ENCODE measurements at regions not wholly inside any gene's neighbourhood (a gene's known extent, or its start where the extent isn't known, plus 50 kb on each side); places are given as distances from the start of the nearest gene placed in this dataset.

DNA sequence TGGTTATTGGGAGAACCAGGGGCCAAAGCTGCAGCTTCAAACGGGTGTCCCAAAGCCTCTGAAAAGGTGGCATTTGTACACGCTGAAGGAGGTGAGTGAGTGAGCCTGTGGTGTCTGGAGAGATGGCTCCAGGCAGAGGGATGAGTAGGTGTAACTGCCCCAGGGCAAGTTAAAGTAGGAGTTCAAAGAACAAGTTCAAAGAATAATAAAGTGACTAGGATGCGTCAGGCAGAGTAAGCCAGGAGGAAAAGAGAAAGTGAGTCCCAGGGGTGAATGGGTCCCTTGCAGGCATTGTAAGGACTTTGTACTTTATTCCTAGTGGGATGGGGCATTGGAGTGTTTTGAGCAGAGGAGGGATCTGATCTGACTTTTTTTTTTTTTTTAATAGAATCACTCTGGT, 201.4 kb upstream of the PWP1 start:
- Histone ChIP-seq H4K20me1 (ENCODE audit: low read depth, low read length) (no peaks in the 10 kb centered on the region), H3K9me3 (ENCODE audit: insufficient read depth, low read length) (no peaks in the 10 kb centered on the region), H3F3A (ENCODE audit: insufficient read depth) (no peaks in the 10 kb centered on the region), H3K36me3 (ENCODE audit: low read length) (no peaks in the 10 kb centered on the region), H3K9ac (ENCODE audit: low read length) (no peak overlapping the region), H3K27ac (ENCODE audit: low read depth, low read length) (no peak overlapping the region), H2AFZ (ENCODE audit: low read depth, low read length, severe bottlenecking) (no peak overlapping the region), H3K9me2 (replicated peaks; ENCODE audit: insufficient read depth, low read length) (no peaks in the 10 kb centered on the region), H3K79me2 (ENCODE audit: insufficient read depth, low read length) (no peaks in the 10 kb centered on the region), H3K4me2 (ENCODE audit: low read depth, low read length, poor library complexity, severe bottlenecking) (no peak overlapping the region), H3K4me3 (ENCODE audit: insufficient read depth, low read length, poor library complexity, severe bottlenecking) (no peak overlapping the region), H3K27me3 (ENCODE audit: low read length) (no peaks in the 10 kb centered on the region)
- TF ChIP-seq CTCF (IDR thresholded peaks at IDR 0.05; ENCODE audit: insufficient read depth, low read length, poor library complexity, severe bottlenecking) (no peak), EZH2phosphoT487 (conservative IDR thresholded peaks at IDR 0.05; ENCODE audit: low read length) (no peak)

DNA sequence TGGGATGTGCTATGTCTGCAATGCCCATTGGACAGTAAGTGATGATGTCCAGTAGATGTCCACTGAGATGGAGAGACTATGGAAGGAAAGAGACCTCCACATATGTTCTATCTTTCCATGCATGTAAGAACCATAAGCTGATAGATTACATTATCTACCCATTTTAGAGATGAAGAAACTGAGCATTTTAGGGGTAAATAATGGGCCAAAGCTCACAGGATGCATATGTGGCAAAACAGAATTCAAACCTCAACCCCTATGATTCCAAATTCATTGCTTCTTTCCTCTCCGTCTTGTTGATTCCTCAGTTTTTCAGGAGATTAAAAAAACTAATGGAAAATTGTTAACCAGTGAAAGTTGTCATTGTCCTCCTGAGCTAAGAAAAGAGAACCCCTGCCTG, 200.7 kb upstream of the PWP1 start:
- H2AFZ ChIP-seq (ENCODE audit: low read depth, low read length, severe bottlenecking) = no peak overlapping the region
- no peaks in the 10 kb centered on the region for H4K20me1 ChIP-seq (ENCODE audit: low read depth, low read length)
- no peak overlapping the region for H3K9ac ChIP-seq (ENCODE audit: low read length)
- no peaks in the 10 kb centered on the region for H3K27me3 ChIP-seq (ENCODE audit: low read length)
- H3K4me3 ChIP-seq (ENCODE audit: insufficient read depth, low read length, poor library complexity, severe bottlenecking) = no peak overlapping the region
- H3F3A ChIP-seq (ENCODE audit: insufficient read depth) = no peaks in the 10 kb centered on the region
- H3K4me2 ChIP-seq (ENCODE audit: low read depth, low read length, poor library complexity, severe bottlenecking) = no peak overlapping the region
- H3K27ac ChIP-seq (ENCODE audit: low read depth, low read length) = no peak overlapping the region
- H3K9me2 ChIP-seq (replicated peaks; ENCODE audit: insufficient read depth, low read length) = no peaks in the 10 kb centered on the region
- H3K79me2 ChIP-seq (ENCODE audit: insufficient read depth, low read length) = no peaks in the 10 kb centered on the region
- H3K36me3 ChIP-seq (ENCODE audit: low read length) = no peaks in the 10 kb centered on the region
- no peak for TF ChIP-seq EZH2phosphoT487 (conservative IDR thresholded peaks at IDR 0.05; ENCODE audit: low read length)
- TF ChIP-seq CTCF (IDR thresholded peaks at IDR 0.05; ENCODE audit: insufficient read depth, low read length, poor library complexity, severe bottlenecking) = no peak
- no peaks in the 10 kb centered on the region for H3K9me3 ChIP-seq (ENCODE audit: insufficient read depth, low read length)

GRCh38 chr12:107485731-107486130, 199.9 kb upstream of the PWP1 start:
- H3K36me3 ChIP-seq (ENCODE audit: low read length) = no peaks in the 10 kb centered on the region
- H4K20me1 ChIP-seq (ENCODE audit: low read depth, low read length) = no peaks in the 10 kb centered on the region

More at GRCh38 chr12:107485731-107486130, 199.9 kb upstream of the PWP1 start:
- H3K4me3 ChIP-seq (ENCODE audit: insufficient read depth, low read length, poor library complexity, severe bottlenecking) = no peak overlapping the region
- H3K27me3 ChIP-seq (ENCODE audit: low read length) = no peaks in the 10 kb centered on the region
- no peak overlapping the region for H2AFZ ChIP-seq (ENCODE audit: low read depth, low read length, severe bottlenecking)
- no peak overlapping the region for H3K4me2 ChIP-seq (ENCODE audit: low read depth, low read length, poor library complexity, severe bottlenecking)
- no peaks in the 10 kb centered on the region for H3F3A ChIP-seq (ENCODE audit: insufficient read depth)
- H3K9me2 ChIP-seq (replicated peaks; ENCODE audit: insufficient read depth, low read length) = no peaks in the 10 kb centered on the region
- no peak for TF ChIP-seq CTCF (IDR thresholded peaks at IDR 0.05; ENCODE audit: insufficient read depth, low read length, poor library complexity, severe bottlenecking)
- no peak for TF ChIP-seq EZH2phosphoT487 (conservative IDR thresholded peaks at IDR 0.05; ENCODE audit: low read length)
- no peaks in the 10 kb centered on the region for H3K9me3 ChIP-seq (ENCODE audit: insufficient read depth, low read length)
- no peak overlapping the region for H3K9ac ChIP-seq (ENCODE audit: low read length)
- no peak overlapping the region for H3K27ac ChIP-seq (ENCODE audit: low read depth, low read length)
- no peaks in the 10 kb centered on the region for H3K79me2 ChIP-seq (ENCODE audit: insufficient read depth, low read length)

Measured in SU-DHL-6 (cell line).